Gastrocnemius medialis (tissue), 4 donors: ENCODE measurements at regions not wholly inside any gene's neighbourhood (a gene's known extent, or its start where the extent isn't known, plus 50 kb on each side); places are given as distances from the start of the nearest gene placed in this dataset.

Source experiments
- ATAC-seq, 2 donors: fragments of 150-250 bp; one replicate each; pipeline ENCODE4 v1.9.1; 2016
- DNase-seq, 2 donors: peaks; one replicate each; pipeline ENCODE4 v3.0.0-alpha.2; 2019
- H3K27ac ChIP-seq, 4 donors: fragments of 200-600 bp; sonication (generic); 1 replicate in 1 of 4; 2 replicates in 3 of 4; pipeline ENCODE4 v1.5.1; 2016 to 2018; ENCODE audit warnings: mild to moderate bottlenecking in 2 of 4, moderate library complexity in 1 of 4
- H3K27me3 ChIP-seq, 3 donors: fragments of 200-600 bp; sonication (generic) in 2 of 3; 1 replicate in 1 of 3; 2 replicates in 2 of 3; pipeline versions ENCODE4 v1.5.1 to v1.6.0; 2016 to 2019; ENCODE audit warnings: mild to moderate bottlenecking in 1 of 3, moderate library complexity in 1 of 3
- H3K36me3 ChIP-seq, 2 donors: fragments of 200-600 bp; sonication (generic) in 1 of 2; one replicate each; pipeline ENCODE4 v1.5.1; 2017 to 2018
- H3K4me1 ChIP-seq, 2 donors: fragments of 200-600 bp; sonication (generic) in 1 of 2; one replicate each; pipeline ENCODE4 v1.5.1; 2016 to 2017; ENCODE audit warnings: mild to moderate bottlenecking in 2 of 2
- H3K4me3 ChIP-seq, 4 donors: fragments of 200-600 bp; sonication (generic) in 3 of 4; 1 replicate in 1 of 4; 2 replicates in 3 of 4; pipeline ENCODE4 v1.5.1; 2016 to 2019; ENCODE audit warnings: mild to moderate bottlenecking in 2 of 4
- H3K9me3 ChIP-seq, 3 donors: fragments of 200-600 bp; sonication (generic) in 2 of 3; 1 replicate in 1 of 3; 2 replicates in 2 of 3; pipeline ENCODE4 v1.5.1; 2016 to 2019
- POLR2A ChIP-seq, 2 donors: fragments of 450-650 bp; IDR thresholded peaks; one replicate each; pipeline ENCODE4 v1.6.1; 2017; ENCODE audit warnings: antibody characterized with exemption in 2 of 2, mild to moderate bottlenecking in 2 of 2, moderate library complexity in 2 of 2
- in situ Hi-C, 4 donors: fragments of 200-750 bp; cut with MboI; loops; one replicate each; pipeline versions ENCODE4 v1.15.0 to v1.8.0; 2017; ENCODE audit warnings: low sequenced_read_pairs in 4 of 4
- intact Hi-C: fragments of 100-400 bp; cut with DNase I; formaldehyde crosslinking; loops from one replicate; pipeline ENCODE4 v1.15.1; 2023; ENCODE audit warnings: low total_unique reads
- TF ChIP-seq, protein P1 (sequence below), 5 experiments: fragments of 450-650 bp in 3 of 5; fragments of 200-600 bp in 2 of 5; sonication (generic) in 2 of 5; IDR thresholded peaks in 4 of 5; conservative IDR thresholded peaks in 1 of 5; 1 replicate in 4 of 5; 2 replicates in 1 of 5; pipeline ENCODE4 v1.5.1; 2016 to 2019; ENCODE audit warnings: antibody characterized with exemption in 5 of 5, mild to moderate bottlenecking in 3 of 5, moderate library complexity in 3 of 5

DNA sequence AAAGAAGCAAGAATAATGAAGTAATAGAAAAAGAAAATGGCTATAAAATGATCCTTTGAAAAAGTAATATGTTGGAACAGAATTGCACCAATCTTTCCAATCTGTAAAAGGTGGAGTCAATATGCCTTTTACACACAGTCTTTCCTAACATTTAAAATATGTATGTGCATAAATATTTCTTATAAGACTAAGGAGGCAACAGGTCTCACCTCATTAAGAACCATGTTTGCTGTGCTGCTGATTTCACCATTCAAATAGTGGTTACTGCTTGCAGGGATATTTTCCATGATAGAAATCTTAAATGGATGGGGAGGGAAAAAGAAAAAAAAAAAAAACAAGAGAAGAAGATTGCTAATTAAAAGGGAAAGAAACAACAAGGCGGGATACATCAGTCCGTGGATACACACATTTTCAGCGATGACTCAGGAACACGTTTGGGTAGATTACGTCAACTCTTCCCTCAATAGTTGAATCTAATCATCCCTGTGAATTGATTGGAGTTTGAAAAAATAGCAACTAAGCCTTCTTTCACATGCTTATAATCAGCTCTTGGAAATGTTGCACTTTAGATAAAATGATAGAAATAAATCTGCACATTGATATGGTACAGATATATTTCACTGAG is 2133.9 kb upstream of the CELF4 start:
- no peaks in the 10 kb centered on the region for H3K9me3 ChIP-seq
- TF ChIP-seq POLR2A (IDR thresholded peaks at IDR 0.05): no peak
- TF ChIP-seq, protein P1, sequence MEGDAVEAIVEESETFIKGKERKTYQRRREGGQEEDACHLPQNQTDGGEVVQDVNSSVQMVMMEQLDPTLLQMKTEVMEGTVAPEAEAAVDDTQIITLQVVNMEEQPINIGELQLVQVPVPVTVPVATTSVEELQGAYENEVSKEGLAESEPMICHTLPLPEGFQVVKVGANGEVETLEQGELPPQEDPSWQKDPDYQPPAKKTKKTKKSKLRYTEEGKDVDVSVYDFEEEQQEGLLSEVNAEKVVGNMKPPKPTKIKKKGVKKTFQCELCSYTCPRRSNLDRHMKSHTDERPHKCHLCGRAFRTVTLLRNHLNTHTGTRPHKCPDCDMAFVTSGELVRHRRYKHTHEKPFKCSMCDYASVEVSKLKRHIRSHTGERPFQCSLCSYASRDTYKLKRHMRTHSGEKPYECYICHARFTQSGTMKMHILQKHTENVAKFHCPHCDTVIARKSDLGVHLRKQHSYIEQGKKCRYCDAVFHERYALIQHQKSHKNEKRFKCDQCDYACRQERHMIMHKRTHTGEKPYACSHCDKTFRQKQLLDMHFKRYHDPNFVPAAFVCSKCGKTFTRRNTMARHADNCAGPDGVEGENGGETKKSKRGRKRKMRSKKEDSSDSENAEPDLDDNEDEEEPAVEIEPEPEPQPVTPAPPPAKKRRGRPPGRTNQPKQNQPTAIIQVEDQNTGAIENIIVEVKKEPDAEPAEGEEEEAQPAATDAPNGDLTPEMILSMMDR (IDR thresholded peaks at IDR 0.05 in 4 of 5, conservative IDR thresholded peaks at IDR 0.05 in 1 of 5): no peak
- no peak for DNase-seq
- in situ Hi-C loops: no loop called here
- H3K4me1 ChIP-seq: no peaks in the 10 kb centered on the region
- no peak overlapping the region for H3K27ac ChIP-seq
- no peaks in the 10 kb centered on the region for H3K27me3 ChIP-seq
- no peaks in the 10 kb centered on the region for H3K36me3 ChIP-seq
- no peak overlapping the region for H3K4me3 ChIP-seq
- no peak for ATAC-seq
- intact Hi-C loops: no loop called here

DNA sequence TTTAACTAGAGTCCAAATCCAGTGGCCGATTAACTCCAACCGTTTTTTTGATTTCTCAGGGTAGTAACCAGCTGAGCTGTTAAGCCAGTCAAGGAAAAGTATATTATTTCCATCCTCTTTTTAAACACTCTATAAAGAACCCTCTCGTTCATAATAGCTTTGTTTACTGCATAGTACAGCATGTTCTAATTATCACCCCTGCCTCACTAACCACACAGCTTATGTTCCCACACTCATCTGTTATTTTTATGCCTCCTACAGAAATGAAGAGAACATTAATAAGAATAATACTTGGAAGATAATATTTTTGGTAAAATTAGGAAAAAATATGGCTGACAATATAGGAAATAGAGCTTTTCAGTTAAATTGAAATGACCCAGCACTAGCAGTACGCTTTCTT is 2132.8 kb upstream of the CELF4 start:
- in situ Hi-C loops: no loop called here
- Histone ChIP-seq H3K27me3 (no peaks in the 10 kb centered on the region), H3K4me1 (no peaks in the 10 kb centered on the region), H3K27ac (no peak overlapping the region), H3K4me3 (no peak overlapping the region), H3K36me3 (no peaks in the 10 kb centered on the region), H3K9me3 (no peaks in the 10 kb centered on the region)
- intact Hi-C loops: no loop called here
- TF ChIP-seq, protein P1 (IDR thresholded peaks at IDR 0.05 in 4 of 5, conservative IDR thresholded peaks at IDR 0.05 in 1 of 5): no peak
- no peak for TF ChIP-seq POLR2A (IDR thresholded peaks at IDR 0.05)
- DNase-seq (no peak), ATAC-seq (no peak)

DNA sequence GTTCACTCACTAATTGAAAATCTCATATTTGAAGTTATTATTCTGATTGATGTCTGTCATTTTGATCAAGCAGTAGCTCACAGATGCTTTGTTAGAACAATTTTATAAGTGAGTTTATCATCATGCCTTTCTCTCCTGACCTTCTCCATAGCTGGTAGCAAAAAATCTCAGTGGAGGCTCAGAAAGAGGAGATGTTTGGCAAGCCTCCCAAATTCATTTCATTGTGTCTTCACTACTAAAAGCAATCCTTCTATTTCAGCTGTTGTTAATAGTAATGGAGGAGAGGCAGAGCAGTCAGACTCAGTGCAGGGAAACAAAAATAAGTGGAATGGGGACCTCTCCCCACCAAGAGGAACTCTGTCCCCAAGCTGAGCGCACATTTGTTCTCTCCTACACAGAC is 2127.8 kb upstream of the CELF4 start:
- Histone ChIP-seq H3K36me3 (no peaks in the 10 kb centered on the region), H3K27ac (no peak overlapping the region), H3K4me1 (no peaks in the 10 kb centered on the region), H3K27me3 (no peaks in the 10 kb centered on the region), H3K9me3 (no peaks in the 10 kb centered on the region), H3K4me3 (no peak overlapping the region)
- no peak for TF ChIP-seq POLR2A (IDR thresholded peaks at IDR 0.05)
- TF ChIP-seq, protein P1 (IDR thresholded peaks at IDR 0.05 in 4 of 5, conservative IDR thresholded peaks at IDR 0.05 in 1 of 5): no peak
- DNase-seq (no peak), ATAC-seq (no peak)
- intact Hi-C loops (no loop called here), in situ Hi-C loops (no loop called here)

DNA sequence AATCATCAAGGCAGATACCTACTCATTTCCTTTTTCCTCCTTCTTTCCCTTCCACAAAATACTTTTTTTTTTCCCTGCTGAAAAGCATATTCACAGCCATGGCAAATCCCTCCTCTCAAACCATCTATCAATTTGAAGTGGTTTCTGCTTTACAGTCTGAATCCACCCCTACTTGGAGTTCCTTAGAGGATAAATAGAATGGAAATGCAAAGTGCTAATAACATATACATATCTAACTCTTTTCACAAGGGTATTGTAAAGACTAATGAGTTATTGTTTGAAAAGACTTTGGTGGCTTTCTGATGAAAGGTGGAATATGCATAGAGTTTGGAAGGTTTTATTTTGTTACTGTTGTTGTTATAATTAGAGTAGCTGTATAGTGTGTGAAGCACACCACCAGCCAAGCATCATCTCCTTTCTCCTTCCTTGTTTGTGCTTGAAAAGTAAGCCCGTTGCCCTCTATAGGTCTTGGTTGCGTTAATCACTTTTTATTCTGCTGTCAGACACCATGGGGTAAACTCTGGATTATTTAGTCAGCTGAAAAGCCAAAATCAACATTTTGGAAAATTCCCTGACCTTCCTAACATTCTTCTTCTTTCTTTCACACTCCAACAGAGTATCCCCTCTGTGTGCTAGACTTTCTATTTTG is 2126.9 kb upstream of the CELF4 start:
- in situ Hi-C loops: no loop called here

More for the DNA sequence above, 2126.9 kb upstream of the CELF4 start:
- Histone ChIP-seq H3K36me3 (no peaks in the 10 kb centered on the region), H3K27ac (no peak overlapping the region), H3K27me3 (no peaks in the 10 kb centered on the region), H3K9me3 (no peaks in the 10 kb centered on the region), H3K4me1 (no peaks in the 10 kb centered on the region), H3K4me3 (no peak overlapping the region)
- DNase-seq (no peak), ATAC-seq (no peak)
- intact Hi-C loops: no loop called here
- TF ChIP-seq, protein P1 (IDR thresholded peaks at IDR 0.05 in 4 of 5, conservative IDR thresholded peaks at IDR 0.05 in 1 of 5): no peak
- no peak for TF ChIP-seq POLR2A (IDR thresholded peaks at IDR 0.05)
